ENCODE measurements at regions not wholly inside any gene's neighbourhood (a gene's known extent, or its start where the extent isn't known, plus 50 kb on each side); places are given as distances from the start of the nearest gene placed in this dataset.

GRCh38 chr2:70036290-70036689, 51.0 kb upstream of the PCBP1 start:
- DNase-seq = no peak

GRCh38 chr2:70035344-70035844, 51.9 kb upstream of the PCBP1 start:
- DNase-seq = no peak

- DNase-seq = no peak
Observed at GRCh38 chr2:70030724-70031420, 56.4 kb upstream of the PCBP1 start.

- peak; percentile 16 for DNase-seq
Observed at GRCh38 chr2:70029814-70030409, 57.4 kb upstream of the PCBP1 start.

GRCh38 chr2:70024284-70024683, 62.9 kb upstream of the ASPRV1 start:
- no peak for DNase-seq

- DNase-seq = no peak
Observed at GRCh38 chr2:70019096-70019495, 57.7 kb upstream of the ASPRV1 start.

GRCh38 chr2:70017962-70018361, 56.5 kb upstream of the ASPRV1 start:
- DNase-seq = no peak

- DNase-seq = no peak
Observed at GRCh38 chr2:70014959-70015358, 53.5 kb upstream of the ASPRV1 start.

- no peak for DNase-seq
Observed at GRCh38 chr2:70012887-70013286, 51.5 kb upstream of the ASPRV1 start.

- DNase-seq = no peak
Observed at GRCh38 chr2:70011786-70012185, 50.4 kb upstream of the ASPRV1 start.

- DNase-seq = no peak
Observed at GRCh38 chr2:70011335-70011734, 49.9 kb upstream of the ASPRV1 start.
